ENCODE measurements at regions not wholly inside any gene's neighbourhood (a gene's known extent, or its start where the extent isn't known, plus 50 kb on each side); places are given as distances from the start of the nearest gene placed in this dataset.

DNA sequence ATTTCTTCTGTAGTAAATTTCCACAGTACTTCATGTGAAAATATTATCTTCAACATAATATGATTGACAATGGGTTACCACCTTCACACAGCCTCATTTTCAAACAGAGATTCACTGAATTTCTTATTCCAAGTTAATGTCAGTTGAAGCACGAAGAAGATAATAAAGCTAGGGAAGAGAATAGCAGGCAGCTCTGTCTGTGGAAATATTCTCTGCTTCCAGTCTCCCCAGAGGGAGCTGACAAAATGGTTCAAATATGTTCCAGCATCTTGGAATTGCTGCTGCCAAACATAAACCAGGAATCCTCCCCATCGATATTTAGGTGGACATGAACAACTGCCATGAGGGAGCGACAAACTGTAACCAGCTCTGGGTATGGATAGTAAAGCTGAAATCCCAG, 224.8 kb downstream of the GJA1 start (continued):
- TF ChIP-seq CBX2 (IDR thresholded peaks at IDR 0.05; ENCODE audit: borderline replicate concordance, low read depth), result no peak

DNA sequence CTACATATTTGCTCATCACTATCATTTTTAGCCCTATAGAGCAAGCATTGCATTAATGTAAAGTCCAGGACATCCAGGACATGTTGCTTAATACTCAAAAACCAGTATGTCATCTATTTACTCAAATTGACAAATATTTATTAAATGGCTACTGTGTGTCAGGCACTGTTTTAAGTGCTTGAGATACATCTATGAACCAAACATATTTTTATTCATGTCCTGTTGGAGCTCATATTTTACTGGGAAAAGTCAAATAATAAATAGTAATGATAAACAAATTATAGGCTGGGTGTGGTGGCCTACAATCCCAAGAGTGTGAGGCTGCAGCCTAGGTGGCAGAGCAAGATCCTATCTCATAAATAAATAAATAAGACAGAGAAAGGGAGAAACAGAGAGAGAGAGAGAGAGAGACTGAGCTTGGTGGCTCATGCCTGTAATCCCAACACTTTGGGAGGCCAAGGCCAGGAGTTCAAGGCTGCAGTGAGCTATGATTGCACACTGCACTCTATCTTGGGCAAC, 227.9 kb downstream of the GJA1 start:
- ChIA-PET POLR2A (no interaction called here), CTCF (no interaction called here)
- no peak overlapping the region for H3K4me3 ChIP-seq
- no peaks in the 10 kb centered on the region for H3K9me3 ChIP-seq
- H3K4me2 ChIP-seq, result peak overlapping the region; percentile 23; the same call in 1 of the 3 replicates
- ATAC-seq (peak in 1 of 2 experiments; percentile 49; a peak in 2 of 6 replicates), DNase-seq (ENCODE audit: low read depth in 1 of 2, low spot score in 1 of 2) (peak in 1 of 2 experiments; percentile 41), FAIRE-seq (no peak)
- TF ChIP-seq GATA3 (IDR thresholded peaks at IDR 0.05; ENCODE audit: borderline replicate concordance) (peak; percentile 59; the same call in 1 of the 2 replicates), TFCP2L1 (CRISPR knock-in tag; IDR thresholded peaks at IDR 0.05) (no peak), ZSCAN20 (CRISPR knock-in tag; IDR thresholded peaks at IDR 0.05) (no peak), EP300 (IDR thresholded peaks at IDR 0.05) (no peak), FOSB (CRISPR knock-in tag; IDR thresholded peaks at IDR 0.05) (no peak), CBX2 (IDR thresholded peaks at IDR 0.05; ENCODE audit: borderline replicate concordance, low read depth) (no peak), CEBPB (IDR thresholded peaks at IDR 0.05) (peak in 1 of 2 experiments; percentile 47; a peak in 2 of 4 replicates)
- TF ChIP-seq, protein P1, sequence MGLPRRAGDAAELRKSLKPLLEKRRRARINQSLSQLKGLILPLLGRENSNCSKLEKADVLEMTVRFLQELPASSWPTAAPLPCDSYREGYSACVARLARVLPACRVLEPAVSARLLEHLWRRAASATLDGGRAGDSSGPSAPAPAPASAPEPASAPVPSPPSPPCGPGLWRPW (IDR thresholded peaks at IDR 0.05), result no peak
- TF ChIP-seq, protein P2, sequence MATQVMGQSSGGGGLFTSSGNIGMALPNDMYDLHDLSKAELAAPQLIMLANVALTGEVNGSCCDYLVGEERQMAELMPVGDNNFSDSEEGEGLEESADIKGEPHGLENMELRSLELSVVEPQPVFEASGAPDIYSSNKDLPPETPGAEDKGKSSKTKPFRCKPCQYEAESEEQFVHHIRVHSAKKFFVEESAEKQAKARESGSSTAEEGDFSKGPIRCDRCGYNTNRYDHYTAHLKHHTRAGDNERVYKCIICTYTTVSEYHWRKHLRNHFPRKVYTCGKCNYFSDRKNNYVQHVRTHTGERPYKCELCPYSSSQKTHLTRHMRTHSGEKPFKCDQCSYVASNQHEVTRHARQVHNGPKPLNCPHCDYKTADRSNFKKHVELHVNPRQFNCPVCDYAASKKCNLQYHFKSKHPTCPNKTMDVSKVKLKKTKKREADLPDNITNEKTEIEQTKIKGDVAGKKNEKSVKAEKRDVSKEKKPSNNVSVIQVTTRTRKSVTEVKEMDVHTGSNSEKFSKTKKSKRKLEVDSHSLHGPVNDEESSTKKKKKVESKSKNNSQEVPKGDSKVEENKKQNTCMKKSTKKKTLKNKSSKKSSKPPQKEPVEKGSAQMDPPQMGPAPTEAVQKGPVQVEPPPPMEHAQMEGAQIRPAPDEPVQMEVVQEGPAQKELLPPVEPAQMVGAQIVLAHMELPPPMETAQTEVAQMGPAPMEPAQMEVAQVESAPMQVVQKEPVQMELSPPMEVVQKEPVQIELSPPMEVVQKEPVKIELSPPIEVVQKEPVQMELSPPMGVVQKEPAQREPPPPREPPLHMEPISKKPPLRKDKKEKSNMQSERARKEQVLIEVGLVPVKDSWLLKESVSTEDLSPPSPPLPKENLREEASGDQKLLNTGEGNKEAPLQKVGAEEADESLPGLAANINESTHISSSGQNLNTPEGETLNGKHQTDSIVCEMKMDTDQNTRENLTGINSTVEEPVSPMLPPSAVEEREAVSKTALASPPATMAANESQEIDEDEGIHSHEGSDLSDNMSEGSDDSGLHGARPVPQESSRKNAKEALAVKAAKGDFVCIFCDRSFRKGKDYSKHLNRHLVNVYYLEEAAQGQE (IDR thresholded peaks at IDR 0.05), result no peak
- peaks cover 25% of the 10 kb centered on the region for H3K4me1 ChIP-seq
- H3K27ac ChIP-seq, result no peak overlapping the region

DNA sequence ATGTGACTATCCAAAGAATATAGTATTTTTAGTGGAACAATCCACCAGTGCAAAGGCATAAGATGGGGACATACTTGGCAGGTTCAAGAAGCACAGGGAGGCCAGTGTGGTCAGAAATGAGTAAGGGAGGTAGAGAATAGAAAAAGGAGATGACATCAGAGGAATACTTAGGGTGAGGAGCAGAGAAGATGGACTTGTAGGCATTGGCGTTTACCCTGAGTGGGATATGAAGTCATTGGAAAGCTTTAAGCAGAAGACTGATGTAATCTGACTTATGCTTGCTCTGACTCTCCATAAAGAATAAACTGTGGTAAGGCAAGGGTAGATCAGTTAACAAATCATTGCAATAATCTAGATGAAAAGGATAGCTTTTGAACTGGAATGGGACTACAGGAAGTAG, 228.7 kb downstream of the GJA1 start:
- FAIRE-seq, result no peak

More for the DNA sequence above, 228.7 kb downstream of the GJA1 start:
- Histone ChIP-seq H3K9me3 (no peaks in the 10 kb centered on the region), H3K4me3 (no peak overlapping the region), H3K27ac (no peak overlapping the region), H3K4me2 (no peak overlapping the region), H3K4me1 (peaks cover 31% of the 10 kb centered on the region)
- POLR2A ChIA-PET, result no interaction called here
- DNase-seq (ENCODE audit: low read depth in 1 of 2, low spot score in 1 of 2), result no peak
- ATAC-seq, result no peak
- CTCF ChIA-PET, result no interaction called here
- 86% methylated on average over 1 of the region's 1 CpG for WGBS (ENCODE audit: missing lambda C conversion rate)
- TF ChIP-seq, protein P3, sequence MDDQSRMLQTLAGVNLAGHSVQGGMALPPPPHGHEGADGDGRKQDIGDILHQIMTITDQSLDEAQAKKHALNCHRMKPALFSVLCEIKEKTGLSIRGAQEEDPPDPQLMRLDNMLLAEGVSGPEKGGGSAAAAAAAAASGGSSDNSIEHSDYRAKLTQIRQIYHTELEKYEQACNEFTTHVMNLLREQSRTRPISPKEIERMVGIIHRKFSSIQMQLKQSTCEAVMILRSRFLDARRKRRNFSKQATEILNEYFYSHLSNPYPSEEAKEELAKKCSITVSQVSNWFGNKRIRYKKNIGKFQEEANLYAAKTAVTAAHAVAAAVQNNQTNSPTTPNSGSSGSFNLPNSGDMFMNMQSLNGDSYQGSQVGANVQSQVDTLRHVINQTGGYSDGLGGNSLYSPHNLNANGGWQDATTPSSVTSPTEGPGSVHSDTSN (IDR thresholded peaks at IDR 0.05), result no peak
- no peak for TF ChIP-seq FOXS1 (CRISPR knock-in tag; IDR thresholded peaks at IDR 0.05)
- no peak for TF ChIP-seq CBX2 (IDR thresholded peaks at IDR 0.05; ENCODE audit: borderline replicate concordance, low read depth)
- no peak for TF ChIP-seq HOXB5 (CRISPR knock-in tag; IDR thresholded peaks at IDR 0.05)
- TF ChIP-seq POLR2A (IDR thresholded peaks at IDR 0.05; ENCODE audit: low read length), result no peak
- no peak for TF ChIP-seq KDM5A (IDR thresholded peaks at IDR 0.05)
- TF ChIP-seq CBX8 (IDR thresholded peaks at IDR 0.05), result no peak
- no peak for TF ChIP-seq ZSCAN20 (CRISPR knock-in tag; IDR thresholded peaks at IDR 0.05)
- no peak for TF ChIP-seq FOSB (CRISPR knock-in tag; IDR thresholded peaks at IDR 0.05)
- TF ChIP-seq MAZ (IDR thresholded peaks at IDR 0.05; ENCODE audit: borderline replicate concordance, low read depth, low read length), result no peak
- TF ChIP-seq, protein P4, sequence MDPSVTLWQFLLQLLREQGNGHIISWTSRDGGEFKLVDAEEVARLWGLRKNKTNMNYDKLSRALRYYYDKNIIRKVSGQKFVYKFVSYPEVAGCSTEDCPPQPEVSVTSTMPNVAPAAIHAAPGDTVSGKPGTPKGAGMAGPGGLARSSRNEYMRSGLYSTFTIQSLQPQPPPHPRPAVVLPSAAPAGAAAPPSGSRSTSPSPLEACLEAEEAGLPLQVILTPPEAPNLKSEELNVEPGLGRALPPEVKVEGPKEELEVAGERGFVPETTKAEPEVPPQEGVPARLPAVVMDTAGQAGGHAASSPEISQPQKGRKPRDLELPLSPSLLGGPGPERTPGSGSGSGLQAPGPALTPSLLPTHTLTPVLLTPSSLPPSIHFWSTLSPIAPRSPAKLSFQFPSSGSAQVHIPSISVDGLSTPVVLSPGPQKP (IDR thresholded peaks at IDR 0.05; ENCODE audit: low read depth, low read length), result no peak
- TF ChIP-seq CHD2 (IDR thresholded peaks at IDR 0.05; ENCODE audit: low read length, partially characterized antibody), result no peak

Measured in A549 (cell line).